Lower leg skin (tissue), 3 donors: ENCODE measurements at regions not wholly inside any gene's neighbourhood (a gene's known extent, or its start where the extent isn't known, plus 50 kb on each side); places are given as distances from the start of the nearest gene placed in this dataset.
"Not testable (repeated sequence)": the region's sequence is repeated elsewhere in the genome, so short reads cannot be mapped to it uniquely, and the experiment has no call there.

Source experiments
- CTCF ChIP-seq, 3 donors: fragments of 450-650 bp; IDR thresholded peaks; one replicate each; pipeline ENCODE4 v1.5.1; 2016; ENCODE audit warnings: antibody characterized with exemption in 3 of 3, mild to moderate bottlenecking in 3 of 3, moderate library complexity in 2 of 3
- POLR2A ChIP-seq, 2 donors: fragments of 450-650 bp; IDR thresholded peaks; one replicate each; pipeline ENCODE4 v1.6.1; 2016 to 2017; ENCODE audit warnings: antibody characterized with exemption in 2 of 2, mild to moderate bottlenecking in 1 of 2, moderate library complexity in 1 of 2

GRCh38 chr20:5452286-5452685, 135.5 kb upstream of the PROKR2 start:
- TF ChIP-seq CTCF, POLR2A (IDR thresholded peaks at IDR 0.05): not testable (repeated sequence)
